MM.1S (cell line): ENCODE measurements at regions not wholly inside any gene's neighbourhood (a gene's known extent, or its start where the extent isn't known, plus 50 kb on each side); places are given as distances from the start of the nearest gene placed in this dataset.

Experiments used
- CTCF ChIP-seq: fragments of 300-600 bp; sonication (generic); IDR thresholded peaks from 2 replicates; pipeline ENCODE4 v1.5.1; 2016; ENCODE audit warnings: antibody characterized with exemption, low read length, mixed read lengths
- EZH2phosphoT487 ChIP-seq: fragments of 300-600 bp; sonication (generic); IDR thresholded peaks from 2 replicates; pipeline ENCODE4 v1.6.1; 2018; ENCODE audit warnings: antibody characterized with exemption, low read length

DNA sequence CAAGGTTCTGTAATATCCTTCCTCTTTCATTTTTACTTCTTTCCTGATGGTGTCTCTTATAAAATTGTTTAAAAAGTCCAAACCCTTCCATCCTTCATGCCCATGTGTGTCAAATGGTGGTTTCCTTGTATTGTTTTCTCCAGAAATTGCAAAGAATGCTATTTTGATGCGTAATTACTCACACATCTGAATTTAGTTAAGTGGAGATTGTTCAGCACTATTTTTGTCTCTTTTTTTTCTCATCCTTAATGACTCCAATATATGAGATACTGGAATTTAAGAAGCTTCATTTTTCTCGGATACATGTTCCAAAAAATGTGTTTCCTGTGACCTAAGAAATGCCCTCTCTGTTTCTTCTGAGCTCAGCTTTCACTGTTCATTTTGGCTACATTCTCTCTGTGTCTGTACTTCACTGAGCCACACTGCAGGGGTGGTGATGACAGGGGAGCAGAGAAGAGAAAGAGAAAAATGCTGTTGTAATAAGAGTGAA is 799.8 kb downstream of the DIPK2A start:
- TF ChIP-seq EZH2phosphoT487: no peak
- no peak for TF ChIP-seq CTCF
